Peyer's patch (tissue), 4 donors: ENCODE measurements at regions not wholly inside any gene's neighbourhood (a gene's known extent, or its start where the extent isn't known, plus 50 kb on each side); places are given as distances from the start of the nearest gene placed in this dataset.

Experiments used
- DNase-seq, 3 donors: peaks; one replicate each; pipeline ENCODE4 v3.0.0-alpha.2; 2017 to 2019
- H3K27ac ChIP-seq, 4 donors: fragments of 200-600 bp; sonication (generic); one replicate each; pipeline ENCODE4 v1.5.1; 2016 to 2019
- H3K27me3 ChIP-seq, 2 donors: fragments of 200-600 bp; sonication (generic); one replicate each; pipeline ENCODE4 v1.5.1; 2019
- H3K36me3 ChIP-seq, 3 donors: fragments of 200-600 bp; sonication (generic); one replicate each; pipeline ENCODE4 v1.5.1; 2016 to 2019
- H3K4me1 ChIP-seq, 4 donors: fragments of 200-600 bp; sonication (generic); one replicate each; pipeline ENCODE4 v1.5.1; 2016 to 2019
- H3K4me3 ChIP-seq, 4 donors: fragments of 200-600 bp; sonication (generic); 1 replicate in 3 of 4; 2 replicates in 1 of 4; pipeline ENCODE4 v1.5.1; 2016 to 2019; ENCODE audit warnings: mild to moderate bottlenecking in 1 of 4
- H3K9me3 ChIP-seq, 4 donors: fragments of 200-600 bp; sonication (generic); one replicate each; pipeline ENCODE4 v1.5.1; 2016 to 2019; ENCODE audit warnings: mild to moderate bottlenecking in 1 of 4
- CTCF ChIP-seq, 6 experiments: fragments of 450-650 bp in 4 of 6; fragments of 200-600 bp in 2 of 6; sonication (generic) in 1 of 6; IDR thresholded peaks; one replicate each; pipeline ENCODE4 v1.5.1; 2017 to 2019; ENCODE audit warnings: antibody characterized with exemption in 6 of 6, mild to moderate bottlenecking in 3 of 6, moderate library complexity in 1 of 6
- POLR2A ChIP-seq, 2 donors: fragments of 450-650 bp; IDR thresholded peaks; one replicate each; pipeline ENCODE4 v1.5.1; 2017; ENCODE audit warnings: antibody characterized with exemption in 2 of 2, mild to moderate bottlenecking in 2 of 2, moderate library complexity in 2 of 2
- small RNA-seq, 2 donors: library from RNA; depleted of rRNA; stranded (forward); fragments of <200 nt; gene quantifications; one replicate each; pipeline ENCODE3, GENCODE V24; 2016

DNA sequence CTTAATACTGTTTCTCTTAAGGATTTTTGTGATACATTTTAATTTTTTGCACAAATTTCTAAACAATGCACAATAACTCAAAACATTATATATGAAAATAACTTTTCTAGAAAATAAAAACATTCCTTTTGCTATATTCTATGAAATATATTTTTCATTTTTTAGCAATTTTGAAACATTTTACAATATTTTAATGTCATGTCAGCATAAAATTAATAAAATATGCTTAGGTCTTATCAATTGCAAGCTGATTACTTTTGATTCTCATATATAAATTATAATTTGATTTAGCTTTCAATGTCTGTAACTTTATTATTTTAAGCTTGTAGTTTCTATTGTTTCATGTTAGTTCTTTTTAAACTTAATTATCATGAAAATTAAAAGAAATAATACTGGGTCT is 898.7 kb downstream of the TMEM182 start:
- no peaks in the 10 kb centered on the region for H3K4me1 ChIP-seq
- no peaks in the 10 kb centered on the region for H3K27me3 ChIP-seq
- no peaks in the 10 kb centered on the region for H3K36me3 ChIP-seq
- no peak for DNase-seq
- H3K4me3 ChIP-seq = no peak overlapping the region
- TF ChIP-seq CTCF (IDR thresholded peaks at IDR 0.05) (no peak), POLR2A (IDR thresholded peaks at IDR 0.05) (no peak)
- H3K27ac ChIP-seq = no peak overlapping the region
- H3K9me3 ChIP-seq = no peaks in the 10 kb centered on the region

DNA sequence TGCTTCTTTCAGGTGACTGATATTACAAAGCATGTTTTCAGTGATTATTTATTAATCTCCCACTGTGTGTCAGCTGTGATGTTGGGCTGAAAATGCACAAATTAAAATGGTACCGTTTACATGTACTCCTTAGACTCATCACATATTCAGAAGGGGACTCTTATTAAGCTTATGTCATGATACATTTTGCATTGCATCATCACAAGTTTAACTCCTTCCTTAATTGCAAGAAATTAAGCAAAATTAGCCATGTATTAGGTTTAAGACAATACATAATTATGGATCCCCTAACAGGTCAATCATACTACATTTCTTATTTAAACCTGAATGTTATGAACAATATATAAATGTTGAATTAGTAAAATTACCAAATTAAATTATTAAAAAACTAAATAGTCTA is 899.1 kb downstream of the TMEM182 start:
- Histone ChIP-seq H3K4me3 (no peak overlapping the region), H3K9me3 (no peaks in the 10 kb centered on the region), H3K27me3 (no peaks in the 10 kb centered on the region), H3K4me1 (no peaks in the 10 kb centered on the region), H3K27ac (no peak overlapping the region), H3K36me3 (no peaks in the 10 kb centered on the region)
- DNase-seq = no peak
- TF ChIP-seq POLR2A (IDR thresholded peaks at IDR 0.05) (no peak), CTCF (IDR thresholded peaks at IDR 0.05) (no peak)

- H3K27ac ChIP-seq = no peak overlapping the region
- no peak for TF ChIP-seq CTCF (IDR thresholded peaks at IDR 0.05)
- no peak for TF ChIP-seq POLR2A (IDR thresholded peaks at IDR 0.05)
- no peaks in the 10 kb centered on the region for H3K27me3 ChIP-seq
- no peaks in the 10 kb centered on the region for H3K36me3 ChIP-seq
- no peaks in the 10 kb centered on the region for H3K4me1 ChIP-seq
- DNase-seq = no peak
- no peaks in the 10 kb centered on the region for H3K9me3 ChIP-seq
- no peak overlapping the region for H3K4me3 ChIP-seq
These were observed 902.9 kb downstream of the TMEM182 start for GRCh38 chr2:103664690-103665089.

GRCh38 chr2:103667335-103667884 is 905.6 kb downstream of the TMEM182 start:
- Histone ChIP-seq H3K9me3 (no peaks in the 10 kb centered on the region), H3K27me3 (no peaks in the 10 kb centered on the region), H3K4me1 (no peaks in the 10 kb centered on the region), H3K4me3 (no peak overlapping the region), H3K36me3 (no peaks in the 10 kb centered on the region), H3K27ac (no peak overlapping the region)
- DNase-seq = no peak
- TF ChIP-seq CTCF (IDR thresholded peaks at IDR 0.05) = no peak
- TF ChIP-seq POLR2A (IDR thresholded peaks at IDR 0.05) = no peak

GRCh38 chr2:103669531-103669930 is 907.7 kb downstream of the TMEM182 start:
- Histone ChIP-seq H3K27ac (no peak overlapping the region), H3K4me3 (no peak overlapping the region), H3K36me3 (no peaks in the 10 kb centered on the region), H3K9me3 (no peaks in the 10 kb centered on the region), H3K27me3 (no peaks in the 10 kb centered on the region), H3K4me1 (no peaks in the 10 kb centered on the region)
- TF ChIP-seq CTCF (IDR thresholded peaks at IDR 0.05) (no peak), POLR2A (IDR thresholded peaks at IDR 0.05) (no peak)
- no peak for DNase-seq

Small RNAs in the stretch of these regions (small RNA-seq; reads per million reads assigned to genes)
- 0 reads per million in 2 donors for gene AC010881.1
- gene AC018880.2 = 0 reads per million in 2 donors
